ENCODE measurements at regions not wholly inside any gene's neighbourhood (a gene's known extent, or its start where the extent isn't known, plus 50 kb on each side); places are given as distances from the start of the nearest gene placed in this dataset.

DNA sequence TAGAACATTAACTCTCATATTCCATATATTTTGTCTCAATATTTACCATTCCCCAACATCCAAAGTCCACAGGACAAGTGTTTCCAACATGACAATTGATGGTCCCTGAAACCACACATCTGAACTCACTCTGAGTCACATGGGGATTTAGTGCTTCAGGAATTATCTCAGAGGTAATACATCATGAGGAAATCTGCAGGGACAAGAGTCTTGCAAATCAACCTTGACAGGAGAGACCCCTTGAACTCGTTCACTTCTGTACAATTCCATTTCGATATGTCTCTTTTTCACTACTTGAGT lies 119.7 kb upstream of the ABCA1 start:
- TF ChIP-seq, protein P1, sequence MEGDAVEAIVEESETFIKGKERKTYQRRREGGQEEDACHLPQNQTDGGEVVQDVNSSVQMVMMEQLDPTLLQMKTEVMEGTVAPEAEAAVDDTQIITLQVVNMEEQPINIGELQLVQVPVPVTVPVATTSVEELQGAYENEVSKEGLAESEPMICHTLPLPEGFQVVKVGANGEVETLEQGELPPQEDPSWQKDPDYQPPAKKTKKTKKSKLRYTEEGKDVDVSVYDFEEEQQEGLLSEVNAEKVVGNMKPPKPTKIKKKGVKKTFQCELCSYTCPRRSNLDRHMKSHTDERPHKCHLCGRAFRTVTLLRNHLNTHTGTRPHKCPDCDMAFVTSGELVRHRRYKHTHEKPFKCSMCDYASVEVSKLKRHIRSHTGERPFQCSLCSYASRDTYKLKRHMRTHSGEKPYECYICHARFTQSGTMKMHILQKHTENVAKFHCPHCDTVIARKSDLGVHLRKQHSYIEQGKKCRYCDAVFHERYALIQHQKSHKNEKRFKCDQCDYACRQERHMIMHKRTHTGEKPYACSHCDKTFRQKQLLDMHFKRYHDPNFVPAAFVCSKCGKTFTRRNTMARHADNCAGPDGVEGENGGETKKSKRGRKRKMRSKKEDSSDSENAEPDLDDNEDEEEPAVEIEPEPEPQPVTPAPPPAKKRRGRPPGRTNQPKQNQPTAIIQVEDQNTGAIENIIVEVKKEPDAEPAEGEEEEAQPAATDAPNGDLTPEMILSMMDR (IDR thresholded peaks at IDR 0.05; ENCODE audit: low read depth, low read length): no peak
- no peak for TF ChIP-seq EZH2phosphoT487 (IDR thresholded peaks at IDR 0.05; ENCODE audit: low read depth)
